ENCODE measurements at regions not wholly inside any gene's neighbourhood (a gene's known extent, or its start where the extent isn't known, plus 50 kb on each side); places are given as distances from the start of the nearest gene placed in this dataset.

- no peaks in the 10 kb centered on the region for H3K9me2 ChIP-seq (replicated peaks; ENCODE audit: insufficient read depth, low read length)
- no peak overlapping the region for H3K4me3 ChIP-seq (ENCODE audit: low read length)
- no peaks in the 10 kb centered on the region for H3K9me3 ChIP-seq (replicated peaks; ENCODE audit: insufficient read depth, low read length)
- H2AFZ ChIP-seq (ENCODE audit: low read length) = no peak overlapping the region
- H3K9ac ChIP-seq (ENCODE audit: low read length) = no peak overlapping the region
- H3K27me3 ChIP-seq (replicated peaks; ENCODE audit: insufficient read depth, low read length) = no peaks in the 10 kb centered on the region
- H3K79me2 ChIP-seq (ENCODE audit: low read length) = no peaks in the 10 kb centered on the region
- H3F3A ChIP-seq (ENCODE audit: insufficient read depth, low read length) = no peaks in the 10 kb centered on the region
- DNase-seq = no peak
- H3K27ac ChIP-seq (ENCODE audit: low read length) = no peak overlapping the region
- TF ChIP-seq EZH2phosphoT487 (IDR thresholded peaks at IDR 0.05; ENCODE audit: low read length) (no peak), CTCF (IDR thresholded peaks at IDR 0.05; ENCODE audit: low read length) (no peak), EZH2 (optimal IDR thresholded peaks at IDR 0.05; ENCODE audit: low read depth, low read length) (no peak)
- H3K36me3 ChIP-seq (replicated peaks; ENCODE audit: insufficient read depth, low read length) = no peaks in the 10 kb centered on the region
- no peaks in the 10 kb centered on the region for H3K4me1 ChIP-seq (ENCODE audit: low read length)
- no peaks in the 10 kb centered on the region for H4K20me1 ChIP-seq (ENCODE audit: insufficient read depth, low read length)
- no peak overlapping the region for H3K4me2 ChIP-seq (ENCODE audit: low read depth, low read length)
These were observed 85.2 kb upstream of the POU3F3 start for GRCh38 chr2:104768694-104769093.

GRCh38 chr2:104769096-104769495, 84.8 kb upstream of the POU3F3 start:
- no peak overlapping the region for H3K4me2 ChIP-seq (ENCODE audit: low read depth, low read length)
- H3K9me2 ChIP-seq (replicated peaks; ENCODE audit: insufficient read depth, low read length) = no peaks in the 10 kb centered on the region
- H3K27ac ChIP-seq (ENCODE audit: low read length) = no peak overlapping the region
- no peak for TF ChIP-seq EZH2 (optimal IDR thresholded peaks at IDR 0.05; ENCODE audit: low read depth, low read length)
- TF ChIP-seq EZH2phosphoT487 (IDR thresholded peaks at IDR 0.05; ENCODE audit: low read length) = no peak
- TF ChIP-seq CTCF (IDR thresholded peaks at IDR 0.05; ENCODE audit: low read length) = no peak
- no peak overlapping the region for H3K4me3 ChIP-seq (ENCODE audit: low read length)
- no peaks in the 10 kb centered on the region for H3K36me3 ChIP-seq (replicated peaks; ENCODE audit: insufficient read depth, low read length)
- H3K27me3 ChIP-seq (replicated peaks; ENCODE audit: insufficient read depth, low read length) = no peaks in the 10 kb centered on the region
- no peaks in the 10 kb centered on the region for H3F3A ChIP-seq (ENCODE audit: insufficient read depth, low read length)
- no peaks in the 10 kb centered on the region for H4K20me1 ChIP-seq (ENCODE audit: insufficient read depth, low read length)
- H3K9me3 ChIP-seq (replicated peaks; ENCODE audit: insufficient read depth, low read length) = no peaks in the 10 kb centered on the region
- no peaks in the 10 kb centered on the region for H3K4me1 ChIP-seq (ENCODE audit: low read length)
- H3K9ac ChIP-seq (ENCODE audit: low read length) = no peak overlapping the region
- H2AFZ ChIP-seq (ENCODE audit: low read length) = no peak overlapping the region
- H3K79me2 ChIP-seq (ENCODE audit: low read length) = no peaks in the 10 kb centered on the region
- DNase-seq = no peak

GRCh38 chr2:104772996-104773395, 80.9 kb upstream of the POU3F3 start:
- TF ChIP-seq CTCF (IDR thresholded peaks at IDR 0.05; ENCODE audit: low read length) (no peak), EZH2phosphoT487 (IDR thresholded peaks at IDR 0.05; ENCODE audit: low read length) (no peak), EZH2 (optimal IDR thresholded peaks at IDR 0.05; ENCODE audit: low read depth, low read length) (no peak)
- Histone ChIP-seq H3K36me3 (replicated peaks; ENCODE audit: insufficient read depth, low read length) (no peaks in the 10 kb centered on the region), H3K27ac (ENCODE audit: low read length) (no peak overlapping the region)

More at GRCh38 chr2:104772996-104773395, 80.9 kb upstream of the POU3F3 start:
- no peaks in the 10 kb centered on the region for H3F3A ChIP-seq (ENCODE audit: insufficient read depth, low read length)
- H3K4me3 ChIP-seq (ENCODE audit: low read length) = no peak overlapping the region
- no peaks in the 10 kb centered on the region for H4K20me1 ChIP-seq (ENCODE audit: insufficient read depth, low read length)
- no peaks in the 10 kb centered on the region for H3K9me3 ChIP-seq (replicated peaks; ENCODE audit: insufficient read depth, low read length)
- no peak for DNase-seq
- H3K4me1 ChIP-seq (ENCODE audit: low read length) = no peaks in the 10 kb centered on the region
- H2AFZ ChIP-seq (ENCODE audit: low read length) = no peak overlapping the region
- H3K27me3 ChIP-seq (replicated peaks; ENCODE audit: insufficient read depth, low read length) = no peaks in the 10 kb centered on the region
- no peaks in the 10 kb centered on the region for H3K9me2 ChIP-seq (replicated peaks; ENCODE audit: insufficient read depth, low read length)
- H3K9ac ChIP-seq (ENCODE audit: low read length) = no peak overlapping the region
- no peak overlapping the region for H3K4me2 ChIP-seq (ENCODE audit: low read depth, low read length)
- H3K79me2 ChIP-seq (ENCODE audit: low read length) = no peaks in the 10 kb centered on the region

Measured in MM.1S (cell line).